NCI-H82 (cell line): ENCODE measurements at regions not wholly inside any gene's neighbourhood (a gene's known extent, or its start where the extent isn't known, plus 50 kb on each side); places are given as distances from the start of the nearest gene placed in this dataset.
A peak's percentile ranks its signal among the peaks of the same experiment; 100 is the strongest.
"Not testable (repeated sequence)": the region's sequence is repeated elsewhere in the genome, so short reads cannot be mapped to it uniquely, and the experiment has no call there.

Experiments used
- DNase-seq: peaks from one replicate; lab custom pipeline; 2025; lab: John Stamatoyannopoulos, UW

DNA sequence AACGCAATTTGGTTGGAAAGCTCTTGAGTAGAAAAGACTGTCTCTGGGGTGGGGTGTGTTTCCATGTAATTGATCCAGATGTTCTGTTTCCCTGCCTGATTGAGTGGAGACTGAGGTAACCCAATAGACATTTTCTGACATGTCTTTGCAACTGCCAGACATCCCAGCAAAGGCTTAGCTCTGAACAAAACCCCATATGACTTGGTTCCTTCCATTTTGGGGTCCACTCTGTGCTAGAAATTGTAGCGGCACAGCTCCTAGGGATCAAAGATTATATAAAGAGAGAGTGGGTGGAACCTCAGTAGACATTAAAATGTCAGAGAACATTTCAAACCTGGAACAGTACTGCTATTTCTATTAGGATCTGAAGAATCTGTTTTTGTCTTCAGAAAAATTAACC lies 189.3 kb downstream of the EDN1 start:
- DNase-seq: no peak

DNA sequence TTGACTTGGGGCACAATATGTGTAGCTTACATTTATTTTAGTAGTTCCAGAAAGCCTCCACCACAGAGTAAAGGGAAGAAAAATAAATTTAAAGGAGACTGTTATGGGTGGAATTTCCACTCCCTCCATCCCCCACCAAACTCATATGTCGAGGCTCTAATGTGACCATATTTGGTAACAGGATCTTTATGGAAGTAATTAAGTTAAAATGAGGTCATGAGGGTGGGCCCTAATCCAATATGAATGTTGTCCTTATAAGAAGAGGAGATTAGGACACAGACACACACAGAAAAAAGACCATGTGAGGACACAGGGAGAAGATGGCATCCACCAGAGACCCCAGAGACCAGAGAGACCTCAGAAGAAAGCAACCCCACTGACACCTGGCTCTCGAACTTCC lies 189.7 kb downstream of the EDN1 start:
- peak; percentile 85 for DNase-seq

DNA sequence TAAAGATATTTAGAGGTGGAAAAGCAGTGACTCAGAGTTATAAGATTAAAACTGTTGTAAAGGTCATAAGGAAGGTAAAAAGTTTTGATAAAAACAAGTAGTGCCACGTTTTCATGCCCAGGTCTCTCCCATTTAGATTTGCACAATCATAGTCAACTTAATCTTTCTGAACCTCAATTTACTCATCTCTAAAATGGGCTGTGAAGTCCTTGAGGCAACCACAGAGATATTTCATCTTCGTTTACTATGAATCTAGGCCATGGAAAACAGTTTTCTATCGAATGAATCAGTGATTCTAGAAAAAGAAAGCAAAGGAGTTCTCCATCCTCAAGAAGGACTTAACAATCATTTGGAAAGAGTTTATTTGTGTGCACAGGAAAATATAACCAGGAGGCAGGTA lies 190.2 kb downstream of the EDN1 start:
- DNase-seq: no peak

DNA sequence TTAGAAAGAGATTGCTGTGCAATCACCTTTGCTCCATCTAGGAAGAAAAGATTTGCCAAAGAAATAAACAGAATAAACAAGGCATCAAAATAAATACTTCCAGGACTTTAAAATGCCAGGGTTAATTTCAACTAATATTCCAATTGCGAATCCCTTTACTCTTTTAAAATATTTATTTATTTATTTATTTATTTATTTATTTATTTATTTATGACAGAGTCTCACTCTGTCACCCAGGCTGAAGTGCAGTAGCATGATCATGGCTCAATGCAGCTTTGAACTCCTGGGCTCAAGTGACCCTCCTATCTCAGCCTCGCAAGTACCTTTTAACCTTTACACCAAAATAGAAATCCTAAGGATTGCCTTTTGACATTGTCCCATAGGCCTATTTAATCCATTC lies 191.1 kb downstream of the EDN1 start:
- no peak for DNase-seq

DNA sequence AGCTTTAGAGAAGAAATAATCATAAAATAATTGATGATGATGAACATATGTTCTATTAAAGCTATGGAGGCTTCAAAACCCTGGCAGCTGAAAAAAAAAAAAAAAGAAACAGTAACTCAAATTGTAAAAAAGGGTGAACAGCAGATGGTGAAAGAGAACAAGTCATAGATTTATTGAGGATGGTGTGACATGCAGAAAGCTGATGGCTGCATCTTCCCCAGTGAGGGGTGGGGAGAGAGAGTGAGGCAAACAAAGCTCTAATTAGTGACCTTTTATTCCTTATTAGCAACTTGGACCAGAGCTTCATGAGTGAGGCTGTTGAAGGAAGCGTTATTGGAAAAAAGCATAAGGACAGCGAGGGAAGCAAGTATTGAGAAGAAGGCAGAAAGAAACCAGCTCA lies 191.7 kb downstream of the EDN1 start:
- DNase-seq: peak; percentile 38

DNA sequence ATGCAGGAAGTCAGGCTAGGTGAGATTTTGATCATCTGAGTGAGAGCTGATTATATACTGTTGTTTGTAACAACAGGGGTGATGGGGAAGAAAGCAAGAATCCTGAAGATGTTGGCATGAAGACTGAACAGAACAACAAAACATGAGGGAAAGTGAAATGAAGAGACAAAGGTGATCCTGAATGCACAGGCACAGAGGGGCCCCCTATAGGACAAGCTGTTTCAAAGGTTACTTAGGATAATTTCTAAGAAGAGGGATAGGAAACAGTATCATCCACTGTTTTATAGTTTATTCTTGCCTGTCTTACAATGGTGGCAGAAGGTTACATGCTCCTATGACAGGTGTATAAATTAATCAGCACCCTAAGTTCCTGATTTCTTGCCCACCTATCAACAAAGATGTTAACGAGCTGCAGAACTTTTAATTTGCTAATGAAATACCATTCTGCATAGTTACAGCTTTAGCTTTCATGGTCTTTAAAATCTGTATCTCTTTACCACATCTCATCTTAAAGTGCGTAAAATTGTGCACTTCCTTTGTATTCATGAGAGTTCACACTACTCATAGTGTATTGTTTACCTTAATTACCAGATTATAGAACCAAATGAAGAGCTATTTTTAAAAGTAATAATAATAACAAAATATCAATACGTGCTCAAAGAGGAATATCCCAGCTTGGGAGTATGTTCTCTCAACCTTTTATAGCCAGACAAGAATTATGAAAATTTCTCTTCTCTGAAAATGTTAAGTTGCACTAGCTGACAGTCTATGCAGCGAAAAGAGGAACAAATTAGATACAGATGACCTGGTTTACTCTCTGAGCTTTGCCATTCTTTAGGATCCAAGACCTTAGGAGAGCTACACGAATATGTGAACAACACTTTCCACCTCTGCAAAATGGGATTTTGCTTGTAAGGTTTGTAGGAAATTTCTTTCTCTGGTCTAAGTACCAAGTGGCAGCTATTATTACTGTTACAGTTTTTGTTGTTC lies 192.5 kb downstream of the EDN1 start:
- peak; percentile 31 for DNase-seq

DNA sequence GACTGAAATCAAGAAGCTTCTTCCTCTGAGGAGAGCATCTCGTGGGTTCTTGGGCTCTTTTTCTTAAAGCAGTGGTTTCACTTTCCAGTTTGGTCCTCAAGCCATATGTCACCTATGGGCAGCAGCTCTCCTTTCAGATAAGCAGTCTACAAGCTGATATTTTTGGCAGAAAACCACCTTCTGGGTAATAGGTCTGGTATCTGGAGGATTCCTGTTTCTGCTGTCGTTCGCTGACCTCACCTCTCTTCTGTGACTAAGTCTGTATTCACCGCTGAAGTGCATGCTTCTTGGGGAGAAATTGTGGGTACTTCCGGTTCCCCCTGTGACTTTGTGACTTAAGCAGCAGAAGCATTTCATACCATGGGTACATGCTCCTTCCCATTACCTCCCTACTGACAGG lies 193.6 kb downstream of the EDN1 start:
- no peak for DNase-seq

DNA sequence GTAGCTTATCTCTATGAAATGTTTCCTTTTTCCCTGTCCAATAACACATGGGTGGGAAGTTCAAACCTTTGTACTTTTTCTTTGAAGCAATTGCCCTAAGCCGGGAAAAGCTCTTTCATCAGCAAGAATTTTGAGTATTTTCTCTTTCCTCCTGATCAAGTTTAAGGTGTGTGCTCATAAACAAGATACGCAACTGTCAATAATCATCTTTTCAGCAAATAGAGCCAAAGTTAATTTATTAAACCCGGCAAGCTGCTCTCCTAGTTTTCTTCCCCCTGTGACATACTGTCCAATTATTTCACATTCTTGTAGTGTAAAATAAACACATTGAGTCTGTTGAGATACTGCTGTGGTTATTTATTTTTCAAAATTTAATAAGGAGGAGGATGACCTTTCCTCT lies 194.4 kb downstream of the EDN1 start:
- DNase-seq: no peak

DNA sequence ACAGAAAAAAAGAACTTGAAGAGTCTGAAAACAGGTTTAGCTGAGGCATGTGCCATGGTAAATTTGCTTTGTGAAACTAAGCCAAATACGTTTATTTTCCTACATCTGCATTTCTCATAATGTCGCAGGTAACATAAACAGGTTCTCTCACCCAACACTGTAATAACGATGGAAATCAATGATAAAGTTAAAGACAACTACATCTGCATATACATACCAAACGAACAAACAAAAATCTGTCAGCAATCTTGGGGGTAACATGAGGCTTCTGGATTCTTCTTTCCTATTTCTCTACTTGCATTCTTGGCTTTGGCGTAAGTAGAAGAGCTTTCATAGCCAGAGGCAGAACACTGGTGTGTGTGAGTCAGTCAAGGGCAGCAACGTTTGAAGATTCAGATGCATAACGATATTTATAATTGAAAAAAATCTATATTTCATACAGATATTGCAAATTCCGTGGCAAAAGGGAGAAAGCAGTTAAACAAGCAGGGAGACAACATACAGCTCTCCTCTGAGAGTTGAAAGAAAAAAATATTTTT lies 195.1 kb downstream of the EDN1 start:
- no peak for DNase-seq

DNA sequence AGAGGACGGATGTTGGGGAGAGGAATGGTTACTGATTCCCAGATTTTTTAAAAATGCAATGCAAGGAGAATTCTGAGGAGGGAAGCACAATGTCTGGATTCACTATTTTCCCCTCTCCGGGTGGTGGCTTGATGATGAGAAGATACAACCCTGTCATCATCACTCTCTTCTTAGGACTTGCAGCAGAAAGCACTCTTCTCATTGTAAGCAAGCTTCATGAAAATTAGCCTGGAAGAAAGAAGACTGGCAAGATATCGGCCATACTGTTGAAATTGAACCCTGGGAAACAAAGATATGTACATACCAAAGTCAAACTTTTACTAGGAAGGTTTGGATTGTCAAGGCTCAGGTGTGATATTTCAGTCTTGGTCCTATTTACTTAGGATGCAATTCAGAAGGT lies 195.7 kb downstream of the EDN1 start:
- no peak for DNase-seq

DNA sequence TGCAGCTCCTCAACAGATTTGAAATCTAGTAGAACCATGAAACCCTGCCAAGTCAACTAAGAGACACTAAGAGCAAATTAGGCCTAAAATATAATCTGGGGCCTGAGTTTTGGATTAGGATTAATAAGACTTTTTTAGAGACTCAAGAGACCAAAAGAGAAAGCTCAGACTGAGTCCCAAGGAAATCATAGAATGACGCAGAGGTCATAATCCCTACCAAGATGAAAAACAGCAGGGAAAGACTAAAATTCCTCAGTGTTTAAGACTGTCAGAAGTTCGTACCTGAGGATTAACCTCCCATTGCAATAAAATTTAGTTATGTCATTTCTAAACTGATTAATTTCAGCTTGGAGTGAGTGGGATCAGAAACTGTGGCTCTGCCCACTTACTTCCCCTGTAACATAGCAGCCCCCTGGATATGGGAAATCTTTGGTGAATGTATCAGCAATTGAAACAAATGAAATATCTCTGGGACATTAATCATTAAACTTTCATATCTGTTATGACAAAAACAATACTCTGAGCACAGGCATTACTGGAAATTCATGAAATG lies 200.3 kb downstream of the EDN1 start:
- no peak for DNase-seq

DNA sequence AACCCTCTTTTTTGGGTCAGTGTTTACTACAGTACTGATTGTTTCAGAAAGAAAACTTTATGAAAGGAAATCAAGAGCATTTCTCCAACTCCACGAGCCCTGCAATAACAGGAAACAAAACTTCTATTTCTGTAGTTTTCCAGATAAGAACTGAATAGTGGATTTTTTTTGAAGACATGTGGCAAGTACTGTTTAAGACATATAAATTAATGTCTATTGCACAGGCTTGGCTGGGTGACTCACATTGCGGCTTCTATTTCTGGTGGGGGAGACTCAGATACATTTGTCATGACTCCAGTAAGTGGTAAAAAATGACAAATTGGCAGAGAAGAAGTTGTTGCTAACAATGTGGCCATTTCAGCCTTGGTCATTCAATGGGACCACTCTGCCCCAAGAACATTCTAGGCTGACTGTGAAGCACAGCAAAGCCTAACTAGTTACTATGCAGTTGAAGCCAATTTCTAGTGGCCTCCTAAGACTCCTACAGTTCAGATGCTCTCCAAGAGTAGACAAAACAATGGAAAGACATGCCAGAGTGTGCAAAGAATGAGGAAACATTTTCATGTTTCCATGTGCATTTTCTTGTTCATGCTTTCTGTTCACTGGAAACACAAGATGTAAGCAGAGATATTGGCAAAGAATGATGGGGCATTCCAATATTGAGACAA lies 200.9 kb downstream of the EDN1 start:
- DNase-seq: no peak

DNA sequence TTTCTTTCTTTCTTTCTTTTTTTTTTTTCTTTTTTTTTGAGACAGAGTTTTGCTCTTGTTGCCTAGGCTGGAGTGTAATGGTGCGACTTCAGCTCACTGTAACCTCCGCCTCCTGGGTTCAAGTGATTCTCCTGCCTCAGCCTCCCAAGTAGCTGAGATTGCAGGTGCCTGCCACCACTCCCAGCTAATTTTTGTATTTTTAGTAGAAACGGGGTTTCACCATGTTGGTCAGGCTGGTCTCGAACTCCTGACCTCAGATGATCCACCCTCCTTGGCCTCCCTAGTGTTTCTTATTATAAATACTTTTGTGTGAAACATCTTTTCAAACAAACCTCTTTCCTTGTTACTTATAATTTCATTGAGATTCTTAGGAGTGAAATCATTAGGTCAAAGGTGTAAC lies 202.8 kb downstream of the EDN1 start:
- not testable (repeated sequence) for DNase-seq

DNA sequence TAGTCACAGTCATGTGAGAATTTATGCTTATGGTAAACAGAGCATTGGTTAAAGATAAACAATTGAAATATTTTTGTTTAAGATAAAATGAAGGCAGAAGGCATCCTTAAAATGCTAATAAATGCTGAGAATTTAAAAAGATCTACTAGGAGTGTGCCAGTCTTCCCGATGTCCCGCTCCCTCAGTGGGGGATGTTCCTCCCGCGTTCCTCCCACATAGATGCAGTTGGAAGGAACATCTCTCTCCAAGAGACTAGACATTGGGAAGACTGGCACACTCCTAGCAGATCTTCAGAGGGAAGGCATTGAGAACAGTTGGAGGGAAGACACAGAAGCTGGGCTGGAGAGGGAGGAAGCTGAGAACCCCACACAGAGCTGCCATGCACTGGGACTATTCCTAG lies 203.3 kb downstream of the EDN1 start:
- DNase-seq: no peak

DNA sequence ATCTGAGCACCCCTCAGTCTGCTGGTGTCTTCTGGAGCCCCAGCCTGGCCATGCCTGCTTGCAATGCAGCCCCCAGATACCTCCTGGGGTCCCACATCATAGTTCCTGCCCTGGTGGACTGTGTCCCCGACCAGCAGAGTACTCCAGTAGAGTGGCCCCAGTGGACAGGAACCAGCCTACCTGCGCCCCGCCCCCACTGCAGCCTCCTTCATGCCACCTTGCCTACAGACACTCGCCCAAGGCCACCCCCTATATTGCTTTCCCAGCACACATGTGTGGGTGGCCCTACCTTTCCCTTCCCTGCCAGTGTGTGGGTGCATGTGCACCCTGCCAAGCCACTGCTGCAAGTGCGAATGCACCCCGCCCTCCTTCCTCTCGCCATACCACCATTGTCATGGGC lies 204.0 kb downstream of the EDN1 start:
- no peak for DNase-seq

DNA sequence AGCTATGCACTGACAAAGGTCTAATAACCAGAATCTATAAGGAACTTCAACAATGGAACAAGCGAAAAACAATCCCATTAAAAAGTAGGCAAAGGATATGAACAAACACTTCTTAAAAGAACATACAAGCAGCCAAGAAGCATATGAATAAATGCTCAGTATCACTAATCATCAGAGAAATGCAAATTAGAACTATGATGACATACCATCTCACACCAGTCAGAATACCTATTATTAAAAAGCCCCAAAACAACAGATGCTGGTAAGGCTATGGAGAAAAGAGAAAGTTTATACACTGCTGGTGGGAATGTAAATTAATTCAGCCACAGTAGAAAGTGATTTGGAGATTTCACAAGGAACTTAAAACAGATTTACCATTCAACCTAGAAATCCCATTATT lies 211.8 kb downstream of the EDN1 start:
- no peak for DNase-seq

DNA sequence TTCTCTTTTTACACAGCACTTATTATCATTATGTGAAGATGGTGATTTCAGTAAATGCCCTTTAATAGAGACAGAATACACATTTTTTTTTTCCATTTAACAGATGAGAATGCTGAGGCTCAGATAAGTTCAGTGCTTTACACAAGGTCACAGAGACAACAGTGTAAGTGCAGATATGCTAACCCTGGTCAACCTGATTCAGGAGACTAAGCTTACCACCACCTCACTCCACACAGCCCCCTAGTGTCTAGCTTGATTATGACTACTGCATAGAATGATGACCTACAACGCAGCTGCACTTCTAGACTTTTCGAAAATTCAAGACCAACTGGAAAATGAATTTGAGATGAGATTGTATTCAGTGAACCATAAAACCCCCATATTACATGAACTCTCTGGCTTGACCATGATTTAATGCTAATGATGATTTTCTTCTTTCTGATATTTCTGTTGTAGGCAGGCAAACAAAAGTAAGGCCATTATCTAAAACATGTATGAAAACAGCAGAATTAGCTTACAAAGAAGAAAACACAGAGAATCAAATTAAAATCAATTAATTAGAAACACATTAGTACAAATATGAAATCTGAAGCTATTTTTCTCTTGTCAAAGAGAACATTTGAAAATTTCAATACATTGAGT lies 212.1 kb upstream of the PHACTR1 start:
- DNase-seq: peak; percentile 74

DNA sequence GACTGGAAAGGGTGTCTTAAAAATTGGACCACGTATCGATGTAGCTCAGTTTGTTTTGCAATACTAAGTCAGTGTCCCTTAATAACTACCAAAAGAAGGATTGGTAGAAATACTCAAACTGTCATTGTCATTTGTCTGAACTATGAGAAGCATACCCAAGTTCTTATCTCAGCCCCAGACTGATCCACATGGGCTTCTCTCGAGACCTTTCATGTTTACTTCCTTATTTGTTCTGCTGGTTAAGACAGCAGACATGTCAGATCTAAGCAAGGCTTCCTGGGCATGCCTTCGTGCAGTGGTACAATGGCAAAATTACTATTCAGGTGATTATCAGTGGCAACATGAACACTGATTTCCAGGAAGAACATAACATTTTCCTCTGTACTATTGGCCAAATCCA lies 211.1 kb upstream of the PHACTR1 start:
- no peak for DNase-seq

DNA sequence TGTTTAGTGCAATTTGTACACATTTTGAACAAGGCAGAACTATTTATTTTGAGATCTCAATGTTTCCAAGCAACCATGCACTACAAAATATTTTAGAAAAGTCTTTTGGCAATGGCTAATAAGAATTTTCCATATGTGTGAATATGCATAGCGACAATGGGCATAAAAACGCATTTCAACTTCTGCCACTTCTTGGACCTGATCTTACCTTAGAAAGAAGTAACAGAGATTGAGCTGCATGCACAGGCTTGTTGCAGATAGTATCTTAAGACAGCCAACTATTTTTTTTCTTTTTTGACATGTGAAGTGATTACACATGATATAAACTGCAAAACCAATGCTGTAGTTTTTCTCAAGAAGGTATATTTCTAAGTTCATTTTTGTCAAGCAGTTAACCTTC lies 210.4 kb upstream of the PHACTR1 start:
- DNase-seq: no peak

DNA sequence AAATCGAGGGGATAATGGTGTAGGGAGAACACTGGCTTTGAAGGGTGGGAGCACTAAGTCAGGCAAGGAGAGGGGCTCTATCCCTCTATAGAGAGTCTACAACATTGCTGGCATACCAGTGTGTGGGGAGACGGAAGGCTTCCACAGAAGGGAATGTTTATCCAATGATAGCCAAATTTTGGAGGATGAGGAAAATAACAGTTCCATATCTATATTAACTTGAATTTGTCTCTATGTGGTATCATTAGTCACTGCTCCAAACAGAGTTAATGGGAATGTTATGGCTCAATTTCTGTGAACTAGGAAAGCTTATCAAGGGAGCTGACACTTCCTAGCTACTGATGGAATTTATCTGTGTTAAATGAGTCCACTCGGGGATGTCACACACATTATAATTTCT lies 208.9 kb upstream of the PHACTR1 start:
- no peak for DNase-seq

DNA sequence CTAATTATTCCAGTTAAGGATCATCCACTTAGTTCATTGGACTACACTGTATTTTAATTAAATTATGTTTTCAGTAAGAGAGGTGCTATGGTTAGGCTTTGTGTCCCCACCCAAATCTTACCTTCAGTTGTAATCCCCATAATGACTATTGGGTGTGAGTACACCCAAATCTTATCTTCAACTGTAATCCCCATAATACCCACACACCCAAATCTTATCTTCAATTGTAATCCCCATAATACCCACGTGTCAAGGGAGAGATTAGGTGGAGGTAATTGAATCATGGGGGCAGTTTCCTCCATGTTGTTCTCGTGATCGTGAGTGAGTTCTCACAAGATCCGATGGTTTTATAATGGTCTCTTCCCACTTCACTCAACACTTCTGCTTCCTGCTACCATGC lies 208.0 kb upstream of the PHACTR1 start:
- DNase-seq: peak; percentile 67

DNA sequence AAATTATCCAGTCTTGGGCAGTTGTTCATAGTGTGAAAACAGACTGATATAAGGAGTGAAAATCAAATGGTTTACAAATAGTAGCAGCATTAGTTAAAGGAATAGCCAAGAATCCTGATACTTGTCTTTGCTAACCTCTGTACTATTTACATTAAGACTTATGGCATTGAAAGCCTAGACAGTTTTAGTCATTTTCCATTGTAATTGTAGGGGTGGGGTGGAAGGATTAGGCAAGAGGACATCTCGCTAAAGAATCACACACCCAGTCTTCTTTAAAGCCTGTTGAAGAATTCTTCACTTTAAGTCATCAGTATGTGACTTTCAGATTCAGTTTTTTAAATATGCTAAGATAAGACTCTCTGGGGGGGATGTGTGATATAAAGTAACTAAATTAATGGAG lies 207.5 kb upstream of the PHACTR1 start:
- no peak for DNase-seq
